H1 (cell line): ENCODE measurements at regions not wholly inside any gene's neighbourhood (a gene's known extent, or its start where the extent isn't known, plus 50 kb on each side); places are given as distances from the start of the nearest gene placed in this dataset.

Experiments used
- CTCF ChIA-PET: fragments of 300-600 bp; sonication (Branson Sonifier 250); formaldehyde crosslinking; loops from one replicate; lab custom pipeline; 2021; ENCODE audit not compliant: partially characterized antibody; lab: Charles Lee
- POLR2A ChIA-PET: fragments of 300-600 bp; sonication (Branson Sonifier 250); formaldehyde crosslinking; loops from one replicate; lab custom pipeline; 2021; ENCODE audit warnings: inconsistent platforms; ENCODE audit not compliant: partially characterized antibody; lab: Charles Lee
- DNase-seq, 2 experiments: peaks; one replicate each; pipeline versions ENCODE4 v3.0.0 to v3.0.0-alpha.2; 2010 to 2022; ENCODE audit warnings: low spot score in 2 of 2, low read depth in 1 of 2, mixed read lengths in 1 of 2
- FAIRE-seq: peaks from 2 replicates; lab custom pipeline; 2011; peaks lifted over from hg19 to GRCh38; lab: Jason Lieb, UNC
- H2AFZ ChIP-seq: 2 replicates; pipeline ENCODE4 v1.8.1; 2012; ENCODE audit warnings: low read length, inconsistent platforms
- H2AK5ac ChIP-seq: 2 replicates; pipeline ENCODE4 v1.6.1; 2013; ENCODE audit warnings: low read depth, low read length
- H2BK120ac ChIP-seq: replicated peaks from 2 replicates; pipeline ENCODE3; 2013; ENCODE audit warnings: low read depth, low read length, inconsistent platforms
- H2BK12ac ChIP-seq: 2 replicates; pipeline ENCODE4 v1.6.1; 2013; ENCODE audit warnings: low read depth, low read length
- H2BK15ac ChIP-seq: 2 replicates; pipeline ENCODE4 v1.6.1; 2013; ENCODE audit warnings: low read length
- H2BK20ac ChIP-seq: 2 replicates; pipeline ENCODE4 v1.6.1; 2013; ENCODE audit warnings: low read length
- H2BK5ac ChIP-seq: 2 replicates; pipeline ENCODE4 v1.6.1; 2013; ENCODE audit warnings: low read depth, low read length
- H3K14ac ChIP-seq: 2 replicates; pipeline ENCODE4 v1.6.1; 2013; ENCODE audit warnings: inconsistent platforms; ENCODE audit not compliant: insufficient read length
- H3K18ac ChIP-seq: 2 replicates; pipeline ENCODE4 v1.6.1; 2013; ENCODE audit warnings: low read length; ENCODE audit errors: extremely low read depth
- H3K23ac ChIP-seq: 2 replicates; pipeline ENCODE4 v1.6.1; 2013; ENCODE audit warnings: inconsistent platforms; ENCODE audit not compliant: insufficient read length
- H3K23me2 ChIP-seq: 2 replicates; pipeline ENCODE4 v1.6.1; 2013; ENCODE audit warnings: low read depth, low read length
- H3K27ac ChIP-seq: 2 replicates; pipeline ENCODE4 v1.6.1; 2011; ENCODE audit warnings: low read depth, low read length, inconsistent platforms
- H3K27me3 ChIP-seq, 4 experiments: replicated peaks in 1 of 4; 1 replicate in 1 of 4; 2 replicates in 3 of 4; pipeline versions ENCODE4 v1.6.1 to v1.8.1; 2011 to 2013; ENCODE audit warnings: low read length in 3 of 4, mild to moderate bottlenecking in 3 of 4, inconsistent platforms in 2 of 4, mixed read lengths in 2 of 4, moderate library complexity in 1 of 4; ENCODE audit not compliant: control insufficient read depth in 3 of 4, insufficient read depth in 3 of 4; ENCODE audit errors: extremely low read depth in 1 of 4
- H3K36me3 ChIP-seq, 4 experiments: 2 replicates each; pipeline versions ENCODE4 v1.6.1 to v1.8.1; 2011 to 2013; ENCODE audit warnings: mild to moderate bottlenecking in 4 of 4, low read length in 3 of 4, moderate library complexity in 2 of 4, control low read depth in 1 of 4, inconsistent platforms in 1 of 4; ENCODE audit not compliant: insufficient read depth in 4 of 4, control insufficient read depth in 2 of 4
- H3K4ac ChIP-seq: replicated peaks from 2 replicates; pipeline ENCODE3; 2013; ENCODE audit warnings: low read length, low read depth, mixed read lengths, inconsistent platforms; ENCODE audit not compliant: insufficient read length
- H3K4me1 ChIP-seq, 4 experiments: replicated peaks in 1 of 4; 1 replicate in 1 of 4; 2 replicates in 3 of 4; pipeline versions ENCODE4 v1.6.1 to v1.8.1; 2011 to 2013; ENCODE audit warnings: low read length in 3 of 4, inconsistent platforms in 2 of 4, mixed read lengths in 1 of 4; ENCODE audit not compliant: insufficient read depth in 4 of 4, control insufficient read depth in 3 of 4
- H3K4me2 ChIP-seq, 2 experiments: 2 replicates each; pipeline versions ENCODE4 v1.6.1 to v1.8.1; 2011 to 2013; ENCODE audit warnings: low read depth in 2 of 2, low read length in 2 of 2, control low read depth in 1 of 2, inconsistent platforms in 1 of 2, mild to moderate bottlenecking in 1 of 2; ENCODE audit not compliant: insufficient read depth in 1 of 2
- H3K4me3 ChIP-seq, 4 experiments: fragments of 200-600, 300-600 bp in 1 of 4; sonication (generic), shearing (Covaris generic), sonication (Bioruptor Twin) in 1 of 4; 2 replicates each; pipeline versions ENCODE4 v1.5.1 to v1.8.1; 2011 to 2016; ENCODE audit warnings: low read length in 4 of 4, low read depth in 3 of 4, control low read depth in 2 of 4, inconsistent platforms in 2 of 4, mild to moderate bottlenecking in 2 of 4, mixed read lengths in 1 of 4, moderate library complexity in 1 of 4; ENCODE audit not compliant: insufficient read depth in 2 of 4; ENCODE audit errors: extremely low read depth in 1 of 4
- H3K56ac ChIP-seq: replicated peaks from 2 replicates; pipeline ENCODE3; 2013; ENCODE audit warnings: low read depth, mild to moderate bottlenecking, mixed read lengths, low read length, inconsistent platforms; ENCODE audit not compliant: insufficient read length
- H3K79me1 ChIP-seq: 2 replicates; pipeline ENCODE4 v1.6.1; 2013; ENCODE audit warnings: low read depth, low read length, control low read depth
- H3K79me2 ChIP-seq, 2 experiments: 2 replicates each; pipeline versions ENCODE4 v1.6.1 to v1.8.1; 2012 to 2013; ENCODE audit warnings: low read length in 2 of 2, mild to moderate bottlenecking in 2 of 2, inconsistent platforms in 1 of 2; ENCODE audit not compliant: insufficient read depth in 2 of 2, control insufficient read depth in 1 of 2
- H3K9ac ChIP-seq, 4 experiments: replicated peaks in 1 of 4; 1 replicate in 1 of 4; 2 replicates in 3 of 4; pipeline versions ENCODE4 v1.6.1 to v1.8.1; 2011 to 2013; ENCODE audit warnings: low read depth in 3 of 4, low read length in 3 of 4, control low read depth in 2 of 4, mild to moderate bottlenecking in 2 of 4, moderate library complexity in 2 of 4, inconsistent platforms in 1 of 4; ENCODE audit errors: extremely low read depth in 1 of 4
- H3K9me3 ChIP-seq, 2 experiments: 2 replicates each; pipeline versions ENCODE4 v1.6.1 to v1.8.1; 2012 to 2013; ENCODE audit warnings: mild to moderate bottlenecking in 2 of 2, moderate library complexity in 2 of 2, control low read depth in 1 of 2, inconsistent platforms in 1 of 2, low read depth in 1 of 2, low read length in 1 of 2, mixed read lengths in 1 of 2; ENCODE audit not compliant: insufficient read depth in 2 of 2
- H4K20me1 ChIP-seq, 2 experiments: replicated peaks in 1 of 2; 2 replicates each; pipeline versions ENCODE3 to v1.8.1; 2011 to 2013; ENCODE audit warnings: inconsistent platforms in 2 of 2, low read length in 2 of 2, mild to moderate bottlenecking in 1 of 2; ENCODE audit not compliant: insufficient read depth in 2 of 2, control insufficient read depth in 1 of 2
- H4K5ac ChIP-seq: 2 replicates; pipeline ENCODE4 v1.6.1; 2013; ENCODE audit warnings: low read length, low read depth, mixed read lengths, inconsistent platforms; ENCODE audit not compliant: insufficient read length
- H4K8ac ChIP-seq: 2 replicates; pipeline ENCODE4 v1.8.0; 2013; ENCODE audit warnings: mild to moderate bottlenecking, moderate library complexity, low read length, inconsistent platforms; ENCODE audit not compliant: insufficient read depth; ENCODE audit errors: extremely low read depth
- H4K91ac ChIP-seq: replicated peaks from 2 replicates; pipeline ENCODE3; 2013; ENCODE audit warnings: low read length, mixed read lengths, inconsistent platforms; ENCODE audit not compliant: insufficient read length
- MAFK ChIP-seq: IDR thresholded peaks from 2 replicates; pipeline ENCODE4 v1.6.1; 2012; ENCODE audit warnings: low read depth, mild to moderate bottlenecking, improper control_type of control experiment, low read length
- SP2 ChIP-seq: IDR thresholded peaks from 2 replicates; pipeline ENCODE4 v1.6.1; 2012; ENCODE audit warnings: mild to moderate bottlenecking, low read length, inconsistent platforms
- SP4 ChIP-seq: IDR thresholded peaks from 2 replicates; pipeline ENCODE4 v1.6.1; 2012; ENCODE audit warnings: low read length, inconsistent platforms
- ZNF274 ChIP-seq: IDR thresholded peaks from 2 replicates; pipeline ENCODE4 v1.7.0; 2012; ENCODE audit warnings: low read length, borderline replicate concordance; ENCODE audit errors: extremely low read depth

DNA sequence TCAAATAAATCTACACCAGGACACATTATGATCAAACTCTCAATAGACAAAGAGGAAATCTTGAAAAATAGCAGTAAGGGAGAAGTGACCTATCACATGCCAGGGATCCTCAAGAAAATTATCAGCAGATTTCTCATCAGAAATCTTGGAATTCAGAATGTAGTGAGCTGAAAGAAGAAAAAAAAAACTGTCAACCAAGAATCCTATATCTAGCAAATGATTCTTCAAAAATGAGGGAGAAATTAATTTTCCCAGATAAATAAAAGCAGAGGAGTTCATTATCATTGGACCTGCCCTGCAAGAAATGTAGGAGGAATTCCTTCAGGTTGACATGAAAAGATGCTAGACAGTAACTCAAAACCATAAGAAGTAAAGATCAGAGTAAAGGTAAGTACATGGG lies 363.6 kb downstream of the TFAP2A start:
- no peaks in the 10 kb centered on the region for H3K79me2 ChIP-seq
- ChIA-PET CTCF (interaction anchor here (0.9 kb wide), 1 partner anchor 21 kb away, joined by 3 read pairs; no protein-coding TSS in a partner anchor), POLR2A (no interaction called here)
- H4K8ac ChIP-seq, result no peak overlapping the region
- H4K91ac ChIP-seq, result no peak overlapping the region
- H2BK5ac ChIP-seq, result no peak overlapping the region
- H2BK20ac ChIP-seq, result no peak overlapping the region
- H3K36me3 ChIP-seq, result no peaks in the 10 kb centered on the region
- TF ChIP-seq SP4, result no peak
- no peak for TF ChIP-seq SP2
- TF ChIP-seq MAFK, result no peak
- TF ChIP-seq ZNF274, result no peak
- no peak overlapping the region for H3K9ac ChIP-seq
- H3K4me1 ChIP-seq, result no peaks in the 10 kb centered on the region
- DNase-seq, result no peak
- no peak overlapping the region for H3K18ac ChIP-seq
- H2BK120ac ChIP-seq, result no peak overlapping the region
- no peak overlapping the region for H2BK15ac ChIP-seq
- no peak overlapping the region for H4K5ac ChIP-seq
- no peak overlapping the region for H3K14ac ChIP-seq
- FAIRE-seq, result no peak
- H3K79me1 ChIP-seq, result no peaks in the 10 kb centered on the region
- no peaks in the 10 kb centered on the region for H3K27me3 ChIP-seq
- no peak overlapping the region for H3K23ac ChIP-seq
- no peak overlapping the region for H3K4me2 ChIP-seq
- no peak overlapping the region for H2AK5ac ChIP-seq
- no peaks in the 10 kb centered on the region for H4K20me1 ChIP-seq
- H3K9me3 ChIP-seq, result no peaks in the 10 kb centered on the region
- H3K23me2 ChIP-seq, result no peaks in the 10 kb centered on the region
- H3K56ac ChIP-seq, result no peak overlapping the region
- no peak overlapping the region for H3K4me3 ChIP-seq
- H3K27ac ChIP-seq, result no peak overlapping the region
- no peak overlapping the region for H2AFZ ChIP-seq
- no peak overlapping the region for H3K4ac ChIP-seq
- no peak overlapping the region for H2BK12ac ChIP-seq
